ENCODE measurements at regions not wholly inside any gene's neighbourhood (a gene's known extent, or its start where the extent isn't known, plus 50 kb on each side); places are given as distances from the start of the nearest gene placed in this dataset.
"Not testable (repeated sequence)": the region's sequence is repeated elsewhere in the genome, so short reads cannot be mapped to it uniquely, and the experiment has no call there.

- not testable (repeated sequence) for DNase-seq
These were observed 618.3 kb upstream of the CBLB start for GRCh38 chr3:106486945-106487639.

GRCh38 chr3:106488331-106488730 lies 619.5 kb upstream of the CBLB start:
- DNase-seq, result no peak

GRCh38 chr3:106491796-106492195 lies 623.0 kb upstream of the CBLB start:
- DNase-seq, result no peak

GRCh38 chr3:106508331-106508893 lies 639.6 kb upstream of the CBLB start:
- DNase-seq, result no peak

- DNase-seq, result no peak
These were observed 641.4 kb upstream of the CBLB start for GRCh38 chr3:106510206-106510605.

GRCh38 chr3:106512846-106513245 lies 644.0 kb upstream of the CBLB start:
- no peak for DNase-seq

GRCh38 chr3:106514431-106514830 lies 645.6 kb upstream of the CBLB start:
- DNase-seq, result no peak

- no peak for DNase-seq
These were observed 649.7 kb upstream of the CBLB start for GRCh38 chr3:106518516-106518915.

DNA sequence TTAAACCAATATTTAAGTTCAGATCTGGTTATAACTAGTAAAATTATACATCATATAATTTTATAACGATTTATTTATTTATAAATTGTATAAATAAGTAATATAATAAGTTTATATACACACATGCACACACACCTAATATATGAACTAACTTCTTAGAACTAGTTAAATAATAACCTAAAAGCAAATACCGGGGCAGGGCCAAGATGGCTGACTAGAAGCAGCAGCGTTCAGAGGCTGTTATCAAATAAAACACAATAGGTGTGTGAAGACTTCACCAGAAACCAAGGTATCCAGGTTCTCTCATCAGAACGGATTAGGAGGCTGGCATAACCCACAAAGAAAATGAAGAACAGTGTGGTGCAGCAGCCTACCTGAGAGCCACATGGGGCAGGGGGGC lies 653.6 kb upstream of the CBLB start:
- no peak for DNase-seq

DNA sequence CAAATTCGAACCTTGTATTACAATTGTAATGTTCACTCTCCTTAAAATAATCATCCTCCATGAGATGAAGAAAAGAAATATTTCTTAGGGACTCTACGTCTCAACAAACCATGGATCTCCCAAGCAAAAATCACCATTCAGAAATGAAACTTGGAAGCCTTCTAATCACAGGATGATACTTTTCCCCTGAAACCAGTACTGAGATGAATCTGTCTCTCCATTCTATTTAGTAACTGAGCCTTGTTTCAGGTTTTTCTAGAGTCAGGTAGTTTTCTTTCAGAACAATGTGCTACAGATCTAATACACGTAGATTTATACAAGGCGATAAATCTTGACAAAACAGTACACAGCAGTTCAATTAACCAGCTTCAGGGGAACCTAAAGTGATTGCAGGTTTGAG lies 660.1 kb upstream of the CBLB start:
- no peak for DNase-seq

DNA sequence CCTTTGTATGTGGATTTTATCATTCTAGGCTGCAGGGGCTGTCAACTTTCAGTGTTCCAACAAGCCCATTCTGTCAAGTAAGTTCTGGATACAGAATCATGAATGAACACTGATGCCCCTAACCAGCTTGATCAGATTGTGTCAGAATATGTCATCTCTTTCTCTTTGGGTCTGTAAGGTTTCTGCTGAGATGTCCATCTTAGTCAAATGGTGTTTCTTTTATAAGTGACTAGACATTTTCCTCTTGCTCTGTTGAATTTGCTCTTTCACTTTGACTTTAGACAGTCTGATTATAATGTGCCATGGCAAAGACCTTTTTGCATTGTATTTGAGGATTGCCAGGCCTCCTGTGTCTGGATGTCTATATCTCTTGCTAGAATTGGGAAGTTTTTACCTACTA lies 660.9 kb upstream of the CBLB start:
- DNase-seq, result no peak

DNA sequence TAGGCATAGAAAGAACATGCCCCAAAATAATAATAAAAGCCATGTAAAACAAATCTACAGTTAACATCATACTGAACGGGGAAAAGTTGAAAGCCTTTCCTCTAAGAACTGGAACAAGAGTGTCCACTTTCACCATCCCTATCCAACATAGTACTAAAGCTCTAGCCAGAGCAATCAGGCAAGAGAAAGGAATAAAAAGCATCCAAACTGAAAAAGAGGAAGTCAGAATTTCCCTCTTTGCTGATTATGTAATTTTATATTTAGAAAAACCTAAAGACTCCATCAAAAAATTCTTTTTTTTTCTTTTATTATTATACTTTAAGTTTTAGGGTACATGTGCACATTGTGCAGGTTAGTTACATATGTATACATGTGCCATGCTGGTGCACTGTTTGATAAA lies 661.6 kb upstream of the CBLB start:
- DNase-seq, result no peak

- DNase-seq, result not testable (repeated sequence)
These were observed 663.0 kb upstream of the CBLB start for GRCh38 chr3:106531771-106532329.

GRCh38 chr3:106533093-106533787 lies 664.4 kb upstream of the CBLB start:
- no peak for DNase-seq

DNA sequence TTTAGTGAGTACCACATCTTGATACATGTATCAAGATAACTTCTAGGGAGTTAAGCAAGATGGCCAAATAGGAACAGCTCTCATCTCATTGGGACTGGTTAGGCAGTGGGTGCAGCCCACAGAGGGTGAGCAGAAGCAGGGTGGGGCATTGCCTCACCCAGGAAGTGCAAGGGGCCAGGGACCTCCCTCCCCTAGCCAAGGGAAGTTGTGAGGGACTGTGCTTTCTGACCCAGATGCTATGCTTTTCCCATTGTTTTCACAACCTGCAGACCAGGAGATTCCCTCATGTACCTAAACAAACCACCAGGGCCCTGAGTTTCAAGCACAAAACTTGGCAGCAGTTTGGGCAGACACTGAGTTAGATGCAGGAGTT lies 665.0 kb upstream of the CBLB start:
- no peak for DNase-seq

DNA sequence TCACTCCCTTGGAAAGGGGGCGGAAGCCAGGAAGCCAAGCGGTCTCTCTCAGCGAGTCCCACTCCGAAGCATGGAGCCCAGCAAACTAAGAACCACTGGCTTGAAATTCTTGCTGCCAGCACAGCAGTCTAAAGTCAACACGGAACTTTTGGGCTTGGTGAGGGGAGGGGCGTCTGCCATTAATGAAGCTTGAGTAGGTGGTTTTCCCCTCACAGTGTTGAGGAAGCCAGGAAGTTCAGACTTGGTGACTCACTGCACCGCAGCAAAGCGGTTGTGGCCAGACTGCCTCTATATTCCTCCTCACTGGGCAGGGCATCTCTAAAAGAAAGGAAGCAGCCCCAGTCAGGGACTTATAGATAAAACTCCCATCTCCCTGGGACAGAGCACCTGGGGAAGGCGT lies 665.4 kb upstream of the CBLB start:
- no peak for DNase-seq

DNA sequence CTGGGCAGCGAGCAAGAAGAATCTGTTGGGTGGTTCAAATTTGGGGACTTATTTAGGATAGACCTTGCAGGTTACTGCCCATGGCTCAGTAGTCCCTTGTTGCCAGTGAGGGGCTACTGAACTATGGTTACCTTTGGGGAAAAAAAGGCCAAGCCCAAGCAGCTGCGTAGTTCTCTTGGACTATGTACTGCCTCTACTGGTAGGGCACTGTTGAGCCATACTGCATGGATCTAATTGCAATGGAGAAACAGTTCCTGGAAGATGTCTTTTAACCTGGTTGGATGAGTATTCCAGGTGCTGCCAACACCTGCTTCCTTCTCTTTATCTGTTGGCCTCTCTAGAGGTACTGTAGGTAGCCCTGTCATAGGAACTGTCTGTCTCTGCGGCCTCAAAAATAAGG lies 671.9 kb upstream of the CBLB start:
- DNase-seq, result no peak

- DNase-seq, result no peak
These were observed 673.4 kb upstream of the CBLB start for GRCh38 chr3:106542101-106542769.

GRCh38 chr3:106552351-106553043 lies 683.7 kb upstream of the CBLB start:
- no peak for DNase-seq

GRCh38 chr3:106560451-106560966 lies 691.7 kb upstream of the CBLB start:
- DNase-seq, result no peak

GRCh38 chr3:106566277-106566676 lies 697.5 kb upstream of the CBLB start:
- DNase-seq, result no peak

- no peak for DNase-seq
These were observed 701.6 kb upstream of the CBLB start for GRCh38 chr3:106570426-106570825.

GRCh38 chr3:106573605-106574004 lies 704.8 kb upstream of the CBLB start:
- DNase-seq, result no peak

All from NCI-H2029 treated with DMSO at 0.1 percent for 48 hours (cell line).